Activated CD8-positive, alpha-beta memory T cell treated with anti-CD3 and anti-CD28 coated beads, Interleukin-2, amount 50 U/mL, for 24 hours (primary cell): ENCODE measurements at regions not wholly inside any gene's neighbourhood (a gene's known extent, or its start where the extent isn't known, plus 50 kb on each side); places are given as distances from the start of the nearest gene placed in this dataset.
"Not testable (repeated sequence)": the region's sequence is repeated elsewhere in the genome, so short reads cannot be mapped to it uniquely, and the experiment has no call there.

Experiments
- DNase-seq: peaks from one replicate; pipeline ENCODE4 v3.0.0-alpha.2; 2020; ENCODE audit errors: extremely low read depth

- DNase-seq: no peak
These were observed 149.3 kb downstream of the UTRN start for GRCh38 chr6:144434308-144434990.

GRCh38 chr6:144435602-144436426 is 150.7 kb downstream of the UTRN start:
- no peak for DNase-seq

- no peak for DNase-seq
These were observed 152.0 kb downstream of the UTRN start for GRCh38 chr6:144437105-144437504.

- no peak for DNase-seq
These were observed 153.0 kb downstream of the UTRN start for GRCh38 chr6:144438103-144438502.

- DNase-seq: no peak
These were observed 153.9 kb downstream of the UTRN start for GRCh38 chr6:144439016-144439415.

- DNase-seq: not testable (repeated sequence)
These were observed 156.7 kb downstream of the UTRN start for GRCh38 chr6:144441801-144442200.

- DNase-seq: no peak
These were observed 158.0 kb downstream of the UTRN start for GRCh38 chr6:144443157-144443556.

- no peak for DNase-seq
These were observed 162.3 kb downstream of the UTRN start for GRCh38 chr6:144447472-144447871.

GRCh38 chr6:144449218-144449617 is 164.1 kb downstream of the UTRN start:
- no peak for DNase-seq

GRCh38 chr6:144449911-144450597 is 164.9 kb downstream of the UTRN start:
- no peak for DNase-seq

GRCh38 chr6:144460327-144461095 is 175.4 kb downstream of the UTRN start:
- no peak for DNase-seq

GRCh38 chr6:144462058-144462457 is 176.9 kb downstream of the UTRN start:
- no peak for DNase-seq

GRCh38 chr6:144466716-144467115 is 181.6 kb downstream of the UTRN start:
- DNase-seq: no peak

GRCh38 chr6:144467172-144467762 is 182.1 kb downstream of the UTRN start:
- no peak for DNase-seq

GRCh38 chr6:144467921-144468320 is 182.8 kb downstream of the UTRN start:
- no peak for DNase-seq

GRCh38 chr6:144468709-144469108 is 183.6 kb downstream of the UTRN start:
- DNase-seq: no peak

GRCh38 chr6:144469144-144469575 is 184.0 kb downstream of the UTRN start:
- DNase-seq: no peak

GRCh38 chr6:144470201-144470600 is 185.1 kb downstream of the UTRN start:
- not testable (repeated sequence) for DNase-seq

- no peak for DNase-seq
These were observed 186.9 kb downstream of the UTRN start for GRCh38 chr6:144471986-144472385.

GRCh38 chr6:144474290-144474689 is 189.2 kb downstream of the UTRN start:
- no peak for DNase-seq

GRCh38 chr6:144474904-144475303 is 189.8 kb downstream of the UTRN start:
- no peak for DNase-seq
